GM12878 (cell line): ENCODE measurements at regions not wholly inside any gene's neighbourhood (a gene's known extent, or its start where the extent isn't known, plus 50 kb on each side); places are given as distances from the start of the nearest gene placed in this dataset.

Experiments used
- ATAC-seq: fragments of 200-7000 bp; cut with Tn5 transposase; 3 replicates; pipeline ENCODE4 v1.9.1; 2020; ENCODE audit warnings: mild to moderate bottlenecking, moderate library complexity
- BruUV-seq: library from RNA; stranded (reverse); fragments of 400-500 nt; replicated peaks from 2 replicates; lab custom pipeline; 2021; lab: Mats Ljungman, UMichigan
- CTCF ChIA-PET: fragments of 300-600 bp; sonication (Branson Sonifier 250); formaldehyde crosslinking; extraction: SDS; loops from one replicate; lab custom pipeline; 2021; ENCODE audit warnings: inconsistent platforms; lab: Yijun Ruan, JAX
- POLR2A ChIA-PET: fragments of 350-600 bp; formaldehyde crosslinking; extraction: SDS; loops from one replicate; lab custom pipeline; 2021; ENCODE audit warnings: inconsistent platforms; lab: Charles Lee
- RAD21 ChIA-PET: fragments of 300-600 bp; sonication (Branson Sonifier 250); formaldehyde crosslinking; loops from one replicate; lab custom pipeline; 2023; ENCODE audit warnings: antibody characterized with exemption; ENCODE audit not compliant: unreplicated experiment; lab: Charles Lee
- SMC1A ChIA-PET: fragments of 300-600 bp; sonication (Branson Sonifier 250); formaldehyde crosslinking; loops from one replicate; lab custom pipeline; 2023; ENCODE audit not compliant: unreplicated experiment, uncharacterized antibody; lab: Charles Lee
- DNase-seq: peaks from one replicate; pipeline ENCODE4 v3.0.0-alpha.2; 2011; ENCODE audit warnings: low read depth, low spot score
- FAIRE-seq: peaks from 3 replicates; lab custom pipeline; 2011; peaks lifted over from hg19 to GRCh38; lab: Jason Lieb, UNC
- H2AFZ ChIP-seq: 2 replicates; pipeline ENCODE4 v1.6.0; 2011; ENCODE audit warnings: low read depth, low read length, control low read depth; ENCODE audit not compliant: control insufficient read depth
- H3K27ac ChIP-seq: 2 replicates; pipeline ENCODE4 v1.5.1; 2011; ENCODE audit warnings: control low read depth; ENCODE audit not compliant: control insufficient read depth, insufficient read depth
- H3K27me3 ChIP-seq, 2 experiments: replicated peaks in 1 of 2; 2 replicates each; pipeline versions ENCODE4 v1.6.0 to v1.6.1; 2011; ENCODE audit warnings: low read length in 1 of 2; ENCODE audit not compliant: control insufficient read depth in 2 of 2, insufficient read depth in 2 of 2
- H3K36me3 ChIP-seq, 2 experiments: 2 replicates each; pipeline ENCODE4 v1.5.1; 2011; ENCODE audit warnings: low read length in 1 of 2; ENCODE audit not compliant: control insufficient read depth in 2 of 2, insufficient read depth in 2 of 2
- H3K4me1 ChIP-seq: 2 replicates; pipeline ENCODE4 v1.6.1; 2011; ENCODE audit warnings: mild to moderate bottlenecking, low read length, moderate library complexity, mixed read lengths; ENCODE audit not compliant: control insufficient read depth, insufficient read depth
- H3K4me2 ChIP-seq: 2 replicates; pipeline ENCODE4 v1.6.0; 2011; ENCODE audit warnings: control low read depth; ENCODE audit not compliant: control insufficient read depth, insufficient read depth
- H3K4me3 ChIP-seq: fragments of 200-600 bp; sonication (generic); 2 replicates; pipeline ENCODE4 v1.5.1; 2016
- H3K79me2 ChIP-seq: 2 replicates; pipeline ENCODE4 v1.6.0; 2011; ENCODE audit warnings: low read length; ENCODE audit not compliant: control insufficient read depth, insufficient read depth
- H3K9ac ChIP-seq: 2 replicates; pipeline ENCODE4 v1.8.0; 2011; ENCODE audit warnings: low read length, control low read depth, mixed read lengths; ENCODE audit not compliant: control insufficient read depth, insufficient read depth
- H3K9me3 ChIP-seq: replicated peaks from 3 replicates; pipeline ENCODE4 v1.5.1; 2011; ENCODE audit warnings: mild to moderate bottlenecking, low read length; ENCODE audit not compliant: control insufficient read depth, insufficient read depth
- H4K20me1 ChIP-seq: 2 replicates; pipeline ENCODE4 v1.6.0; 2011; ENCODE audit not compliant: control insufficient read depth, insufficient read depth
- ASH2L ChIP-seq: fragments of 300-600, 200-600 bp; sonication (generic); IDR thresholded peaks from 2 replicates; pipeline ENCODE4 v1.6.1; 2017; ENCODE audit warnings: low read depth, mild to moderate bottlenecking, borderline replicate concordance
- ATF3 ChIP-seq: IDR thresholded peaks from 2 replicates; pipeline ENCODE4 v1.6.1; 2011; ENCODE audit warnings: low read depth, mild to moderate bottlenecking, low read length, moderate library complexity, borderline replicate concordance; ENCODE audit errors: extremely low read depth
- IRF5 ChIP-seq: fragments of 450-650 bp; IDR thresholded peaks from 2 replicates; pipeline ENCODE4 v1.6.1; 2017; ENCODE audit warnings: borderline replicate concordance
- NR2F1 ChIP-seq: fragments of 450-650 bp; conservative IDR thresholded peaks from 2 replicates; pipeline ENCODE4 v1.6.1; 2017; ENCODE audit warnings: mild to moderate bottlenecking
- SPI1 ChIP-seq: IDR thresholded peaks from 2 replicates; pipeline ENCODE4 v1.6.1; 2011; ENCODE audit warnings: low read depth, mild to moderate bottlenecking, low read length, moderate library complexity, borderline replicate concordance; ENCODE audit not compliant: insufficient read depth
- YY1 ChIP-seq: IDR thresholded peaks from 2 replicates; pipeline ENCODE4 v1.6.1; 2011; ENCODE audit warnings: low read depth, mild to moderate bottlenecking, low read length
- WGBS: methylation state at CpG from one replicate; pipeline ENCODE4 v1.1.6; 2016; ENCODE audit warnings: low lambda C conversion rate; ENCODE audit not compliant: insufficient replicate concordance, insufficient coverage; ENCODE audit errors: missing lambda C conversion rate; 5-methylcytosine and 5-hydroxymethylcytosine counted together
- in situ Hi-C: fragments of 300-500 bp; cut with MboI; formaldehyde crosslinking; loops from 9 replicates; pipeline ENCODE4 v1.14.3; 2018; ENCODE audit warnings: mixed read lengths
- intact Hi-C: fragments of 100-400 bp; cut with micrococcal nuclease; formaldehyde crosslinking; loops from one replicate; pipeline ENCODE4 v1.14.2; 2022; ENCODE audit not compliant: unreplicated experiment

- CTCF ChIA-PET = no interaction called here
- TF ChIP-seq IRF5 (no peak), YY1 (no peak), SPI1 (no peak), NR2F1 (no peak), ASH2L (no peak), ATF3 (no peak)
- TF ChIP-seq, all 136 proteins: peak for 0
Measured at GRCh38 chr5:25579111-25579510, 934.3 kb upstream of the CDH10 start.

More at GRCh38 chr5:25579111-25579510, 934.3 kb upstream of the CDH10 start:
- intact Hi-C loops (no loop called here), in situ Hi-C loops (no loop called here)
- Histone ChIP-seq H3K36me3 (no peaks in the 10 kb centered on the region), H2AFZ (no peak overlapping the region), H3K4me1 (no peaks in the 10 kb centered on the region), H3K79me2 (no peaks in the 10 kb centered on the region), H3K9ac (no peak overlapping the region), H3K27me3 (no peaks in the 10 kb centered on the region), H4K20me1 (no peaks in the 10 kb centered on the region), H3K4me3 (no peak overlapping the region), H3K9me3 (no peaks in the 10 kb centered on the region), H3K27ac (no peak overlapping the region), H3K4me2 (no peak overlapping the region)
- BruUV-seq = no TSS peak
- DNase-seq (no peak), FAIRE-seq (no peak), ATAC-seq (no peak)
- 0% methylated on average over 1 of the region's 1 CpG for WGBS
- RAD21 ChIA-PET = no interaction called here
- SMC1A ChIA-PET = no interaction called here
- POLR2A ChIA-PET = interaction anchor here (0.7 kb wide), 1 partner anchor 1343 kb away, joined by 6 read pairs; no protein-coding TSS in a partner anchor
